ENCODE measurements at regions not wholly inside any gene's neighbourhood (a gene's known extent, or its start where the extent isn't known, plus 50 kb on each side); places are given as distances from the start of the nearest gene placed in this dataset.

- TF ChIP-seq CTCF (conservative IDR thresholded peaks at IDR 0.05; ENCODE audit: low read depth, low read length) (no peak), EZH2 (IDR thresholded peaks at IDR 0.05; ENCODE audit: low read length, unreplicated experiment) (no peak), EZH2phosphoT487 (IDR thresholded peaks at IDR 0.05; ENCODE audit: borderline replicate concordance, low read length) (no peak)
Observed at GRCh38 chr2:198499539-198499938, 695.1 kb downstream of the PLCL1 start.

Data from PC-3 (cell line).